GM18519 (cell line): ENCODE measurements at regions not wholly inside any gene's neighbourhood (a gene's known extent, or its start where the extent isn't known, plus 50 kb on each side); places are given as distances from the start of the nearest gene placed in this dataset.
"Not testable (repeated sequence)": the region's sequence is repeated elsewhere in the genome, so short reads cannot be mapped to it uniquely, and the experiment has no call there.

Experiments used
- ATAC-seq: cut with Tn5 transposase; IDR thresholded peaks from one replicate; pipeline ENCODE4 v1.9.1; 2021; ENCODE audit warnings: mild to moderate bottlenecking, moderate library complexity; ENCODE audit not compliant: unreplicated experiment, low FRiP score

DNA sequence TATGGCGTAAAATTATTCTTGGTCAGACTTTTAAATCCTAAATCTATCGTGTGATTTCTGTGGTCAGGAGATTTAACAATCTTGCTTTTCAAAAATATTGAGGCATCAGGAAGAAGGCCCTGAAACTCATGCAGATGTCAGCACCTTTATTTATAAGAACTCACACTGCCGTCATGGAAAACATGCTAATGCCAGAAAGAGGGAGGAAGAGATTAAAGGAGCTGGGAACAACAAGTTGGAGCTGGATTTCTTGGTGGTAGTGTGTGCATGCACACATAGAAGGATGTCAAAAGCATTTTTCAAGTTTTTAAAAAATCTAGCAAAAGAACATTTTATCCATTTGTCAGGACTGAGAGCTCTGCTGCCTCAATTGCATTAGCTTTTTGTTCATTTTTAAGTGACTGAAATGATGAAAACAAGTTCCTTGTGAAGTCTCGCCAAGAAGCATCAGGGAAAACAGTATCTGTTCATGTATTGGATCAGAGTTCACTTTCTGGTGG is 342.5 kb downstream of the SPRY2 start:
- ATAC-seq = no peak

DNA sequence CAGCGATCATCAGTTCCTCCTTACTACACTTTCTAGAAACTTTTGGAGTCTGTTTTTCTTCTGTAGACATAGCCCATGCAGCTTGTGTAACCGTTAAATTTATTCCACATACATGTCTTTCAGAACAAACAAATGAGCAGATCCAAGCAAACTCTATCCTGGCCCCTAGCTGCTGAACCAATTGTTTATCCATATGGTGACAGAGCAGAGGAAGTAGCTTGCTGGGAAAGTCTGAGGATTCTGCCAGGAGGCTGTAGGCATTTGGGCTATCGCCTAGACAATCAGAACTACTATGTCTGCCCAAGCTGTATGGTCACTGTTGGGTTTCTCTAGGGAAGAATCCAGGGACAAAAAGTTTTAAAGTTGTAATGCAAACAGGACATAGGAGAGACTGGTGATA is 343.7 kb downstream of the SPRY2 start:
- no peak for ATAC-seq

GRCh38 chr13:79995334-79995733 is 345.6 kb downstream of the SPRY2 start:
- ATAC-seq = no peak

DNA sequence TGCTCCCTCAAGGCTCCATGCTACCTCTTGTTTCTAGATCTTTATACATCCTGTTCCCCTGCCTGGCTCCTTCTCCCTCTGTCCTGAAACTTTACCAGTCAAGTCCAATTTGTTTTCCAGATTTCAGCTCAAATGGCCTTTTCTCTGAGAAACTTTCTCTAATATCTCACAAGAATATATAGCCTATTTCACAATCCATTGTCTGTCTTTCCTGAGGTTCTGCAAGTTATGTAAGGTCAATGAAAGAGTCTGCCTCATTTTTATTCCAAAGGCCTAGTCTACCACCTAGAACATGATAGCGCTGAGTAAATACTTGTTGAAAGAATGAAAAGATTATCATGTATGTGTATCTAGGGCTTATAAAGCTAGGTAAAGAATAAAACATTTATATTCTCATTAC is 348.8 kb downstream of the SPRY2 start:
- ATAC-seq = no peak

DNA sequence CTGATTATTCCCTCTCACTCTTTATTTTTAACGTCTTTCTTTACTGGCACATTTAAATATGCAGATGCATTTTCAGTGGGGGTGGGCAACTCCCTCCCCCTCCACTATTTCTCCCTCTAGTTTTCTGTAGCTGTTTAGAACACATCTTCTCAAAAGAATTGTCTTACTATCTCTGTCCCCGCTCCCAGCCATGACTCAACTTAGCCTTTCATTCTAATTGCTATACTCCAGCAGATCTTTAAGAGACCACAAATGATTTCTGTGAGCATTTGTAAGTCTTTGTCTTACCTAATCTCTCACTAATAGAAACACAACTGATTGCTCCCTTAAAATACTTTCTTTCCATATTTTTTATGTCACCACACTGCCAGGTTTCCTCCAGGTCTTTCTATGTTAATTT is 350.9 kb downstream of the SPRY2 start:
- ATAC-seq = no peak

DNA sequence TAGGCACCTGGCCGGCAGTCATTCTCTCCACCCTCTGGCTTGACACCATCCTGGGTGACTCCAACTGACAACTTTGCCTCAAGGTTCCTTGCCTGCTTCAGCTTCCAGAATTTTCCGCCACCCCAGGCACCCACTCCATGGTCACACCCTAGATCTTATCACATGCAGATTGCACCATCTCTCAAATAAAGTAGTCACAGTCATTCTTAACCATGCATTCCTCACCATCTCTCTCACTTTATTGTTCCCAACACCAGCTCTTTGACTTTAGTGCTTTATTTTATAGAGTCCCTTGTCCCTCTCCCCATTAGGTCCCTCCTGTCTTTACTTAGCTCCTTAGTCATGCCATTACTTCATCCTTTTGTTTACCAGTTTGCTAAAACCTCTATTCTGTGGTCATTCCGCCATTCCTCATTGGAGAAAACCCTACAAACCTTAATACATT is 351.7 kb downstream of the SPRY2 start:
- ATAC-seq = no peak

GRCh38 chr13:79988573-79988972 is 352.4 kb downstream of the SPRY2 start:
- ATAC-seq = no peak

DNA sequence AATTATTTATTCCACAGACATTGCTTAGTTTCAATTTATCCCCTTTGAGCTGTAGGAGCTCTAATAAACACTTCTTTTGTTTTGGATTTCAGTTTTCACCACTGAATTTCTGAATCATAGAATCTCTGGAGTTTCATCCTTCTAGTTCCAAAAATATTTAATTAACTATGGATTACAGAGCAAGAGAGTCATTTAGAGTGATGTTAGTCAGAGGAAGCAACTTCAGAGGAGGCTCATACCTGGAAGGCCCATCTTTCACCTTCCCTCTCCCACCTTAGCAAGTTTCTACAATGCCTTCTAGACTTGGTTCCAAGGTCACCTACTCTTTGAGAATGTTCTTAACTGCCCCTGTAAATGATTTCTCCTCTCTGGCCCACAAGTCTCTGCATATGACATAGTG is 353.2 kb downstream of the SPRY2 start:
- no peak for ATAC-seq

DNA sequence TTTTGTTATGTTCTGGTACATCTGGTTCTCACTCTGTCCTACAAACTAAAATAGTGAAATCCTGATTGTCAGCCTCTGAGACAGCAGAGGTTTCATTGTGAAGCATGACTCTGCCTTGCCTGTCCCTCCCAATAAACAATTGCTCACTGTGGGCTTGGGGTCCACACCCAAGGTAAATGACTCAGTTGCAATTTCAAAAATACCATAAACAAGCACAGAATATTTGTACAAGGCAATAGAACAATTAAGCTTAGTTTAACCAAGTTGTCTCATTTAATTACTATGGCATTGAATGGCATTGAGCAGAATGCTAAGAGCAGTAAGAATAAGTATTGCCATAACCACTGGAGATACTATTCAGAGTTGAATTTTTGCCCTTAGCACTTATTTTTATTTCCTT is 353.6 kb downstream of the SPRY2 start:
- ATAC-seq = no peak

- ATAC-seq = no peak
These were observed 354.0 kb downstream of the SPRY2 start for GRCh38 chr13:79986890-79987289.

- not testable (repeated sequence) for ATAC-seq
These were observed 365.8 kb downstream of the SPRY2 start for GRCh38 chr13:79974935-79975650.

- peak; percentile 78 for ATAC-seq
These were observed 367.4 kb downstream of the SPRY2 start for GRCh38 chr13:79973533-79973963.

DNA sequence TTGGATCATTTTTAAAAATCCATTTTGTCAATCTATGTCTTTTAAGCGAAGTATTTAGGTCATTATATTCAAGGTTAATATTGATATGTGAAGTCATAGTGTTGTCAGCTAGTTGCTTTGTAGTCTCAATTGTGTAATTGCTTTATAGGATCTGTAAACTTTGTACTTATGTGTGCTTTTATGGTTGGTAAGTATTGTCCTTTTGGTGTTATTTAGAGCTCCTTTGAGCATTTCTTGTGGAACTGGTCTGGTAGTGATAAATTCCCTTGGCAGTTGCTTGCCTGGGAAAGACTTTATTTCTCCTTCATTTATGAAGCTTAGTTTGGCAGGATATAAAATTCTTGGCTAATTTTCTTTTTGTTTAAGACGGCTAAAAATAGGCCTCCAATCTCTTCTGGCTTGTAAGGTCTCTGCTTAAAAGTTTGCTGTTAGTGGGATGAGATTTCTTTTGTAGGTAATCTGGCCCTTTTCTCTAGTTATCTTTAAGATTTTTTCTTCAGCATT is 368.8 kb downstream of the SPRY2 start:
- ATAC-seq = no peak

DNA sequence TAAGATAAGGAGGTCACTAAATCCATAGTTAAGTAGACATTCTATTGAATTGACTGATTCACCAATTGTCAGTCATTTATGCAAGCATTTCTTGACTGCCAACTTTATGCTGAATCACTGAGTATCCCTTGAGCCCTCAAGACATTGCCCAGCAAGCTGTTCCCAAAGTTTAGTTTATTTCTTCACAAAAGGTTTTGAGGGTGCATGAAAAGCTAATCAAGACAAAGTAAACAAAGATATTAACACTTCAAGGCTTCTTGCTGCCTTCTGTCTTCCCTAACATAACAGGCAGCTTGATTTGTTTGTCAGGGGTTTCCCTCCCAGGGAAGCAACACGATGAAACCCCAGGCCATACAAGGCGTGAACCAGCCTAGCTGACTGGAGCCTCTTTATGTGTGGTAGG is 374.4 kb downstream of the SPRY2 start:
- ATAC-seq = no peak

- no peak for ATAC-seq
These were observed 374.9 kb downstream of the SPRY2 start for GRCh38 chr13:79966059-79966458.

DNA sequence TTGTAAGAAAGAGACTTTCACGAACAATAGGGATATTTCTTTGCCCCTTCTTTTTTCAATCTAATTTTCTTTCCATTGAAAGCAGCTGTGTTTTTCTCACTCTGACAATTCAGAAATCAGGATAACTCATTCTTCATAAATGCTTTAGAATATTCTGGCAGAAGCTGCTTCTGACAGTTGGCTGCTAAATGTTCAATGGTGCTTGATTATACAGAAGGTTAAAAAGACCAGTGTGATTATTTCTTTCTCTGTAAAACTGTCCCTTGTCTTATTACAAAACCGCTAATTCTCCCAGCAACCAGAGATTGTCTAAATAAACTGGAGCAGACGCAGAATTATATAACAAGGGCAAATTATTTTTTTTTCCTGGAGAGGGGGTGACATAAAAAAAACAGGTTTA is 394.4 kb downstream of the SPRY2 start:
- no peak for ATAC-seq

DNA sequence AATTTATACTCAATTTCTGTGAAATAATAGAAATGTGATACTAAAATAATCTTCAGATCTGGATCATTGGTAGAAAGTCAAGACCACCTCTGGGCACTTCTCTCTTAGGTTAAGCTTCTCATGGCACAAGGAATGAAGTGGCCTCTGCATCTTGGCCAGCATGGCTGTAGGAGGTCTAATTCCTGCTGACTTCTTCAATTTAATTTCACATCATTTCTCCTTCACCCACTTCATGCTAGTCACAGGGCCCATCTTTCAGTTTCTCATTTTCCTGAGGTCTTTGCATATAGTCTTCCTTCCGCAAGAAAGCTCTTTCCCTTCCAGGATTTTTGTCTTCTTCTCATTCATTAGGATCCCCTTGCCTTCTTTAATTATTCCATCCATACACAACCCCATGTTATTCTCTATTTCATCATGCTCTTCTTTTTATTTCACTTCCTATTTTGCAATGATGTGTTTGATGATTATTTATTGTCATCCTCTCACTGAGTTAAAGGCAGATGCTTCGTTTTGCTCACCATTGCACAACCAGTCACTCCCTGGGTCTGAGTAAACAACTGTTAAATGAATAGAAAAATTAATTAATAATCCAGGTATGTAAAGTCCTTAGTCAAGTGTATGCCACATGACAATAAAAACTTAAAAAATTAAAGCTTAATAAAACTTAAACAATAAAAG is 397.4 kb downstream of the SPRY2 start:
- ATAC-seq = no peak

DNA sequence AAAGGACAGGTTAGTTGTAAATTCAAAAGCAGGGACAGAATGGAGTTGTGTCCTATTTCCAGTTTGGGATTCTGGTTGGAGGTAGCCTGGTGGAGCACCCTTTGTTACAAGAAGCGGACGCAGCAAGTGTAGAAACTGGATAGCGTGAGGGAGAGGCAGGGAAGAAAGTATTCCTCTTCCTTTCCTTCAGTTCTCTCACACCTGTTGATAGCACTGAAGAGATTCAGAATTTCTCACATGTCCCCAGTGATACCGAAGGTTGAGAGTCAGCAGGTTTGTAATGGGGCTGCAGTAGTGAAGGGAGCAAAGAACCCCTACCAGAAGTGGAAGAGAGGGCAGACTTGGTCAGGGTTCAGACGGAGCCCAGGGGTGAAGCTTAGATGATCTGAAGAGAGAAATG is 399.2 kb downstream of the SPRY2 start:
- ATAC-seq = no peak

DNA sequence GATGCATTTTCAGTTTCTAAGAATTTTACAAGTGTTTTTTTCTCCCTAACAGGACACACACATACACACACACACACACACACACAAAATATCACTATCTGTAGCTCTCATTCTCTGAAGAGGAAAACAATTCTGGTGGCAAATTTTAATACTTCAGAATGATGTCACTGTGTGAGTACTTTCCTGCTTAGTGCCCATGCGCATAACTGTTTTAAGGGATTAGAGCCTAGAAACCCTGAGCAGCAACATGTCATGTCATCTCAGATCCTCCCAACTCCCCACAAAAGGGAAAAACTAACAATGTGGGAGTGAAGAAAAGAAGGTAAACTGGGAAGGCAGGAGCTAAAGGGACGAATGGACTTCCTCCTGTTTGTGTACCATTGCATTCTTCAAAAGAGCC is 401.2 kb downstream of the SPRY2 start:
- ATAC-seq = no peak

DNA sequence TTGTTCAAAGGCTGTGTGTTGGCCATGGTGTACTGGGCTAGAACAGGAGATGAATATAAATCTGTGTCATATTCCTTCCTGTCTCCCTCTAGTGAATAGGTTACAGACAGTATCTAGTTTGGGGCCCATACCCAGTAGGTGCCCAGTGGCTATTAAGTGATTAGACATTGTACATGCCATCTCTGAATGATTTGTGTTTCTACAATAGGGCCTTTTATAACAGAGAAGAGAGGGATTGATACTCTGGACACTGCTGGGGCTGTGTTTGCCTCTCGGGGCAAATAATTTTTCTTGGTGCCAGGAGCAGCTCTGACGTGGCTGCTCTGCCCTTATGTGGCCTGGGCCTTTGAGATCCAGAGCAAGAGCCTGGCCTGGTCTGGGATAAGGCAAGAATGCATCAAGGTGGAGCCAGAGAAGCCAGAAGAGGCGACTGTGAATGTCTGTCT is 403.1 kb downstream of the SPRY2 start:
- no peak for ATAC-seq

GRCh38 chr13:79937311-79937710 is 403.6 kb downstream of the SPRY2 start:
- ATAC-seq = no peak
